K562 (cell line): ENCODE measurements at regions not wholly inside any gene's neighbourhood (a gene's known extent, or its start where the extent isn't known, plus 50 kb on each side); places are given as distances from the start of the nearest gene placed in this dataset.

Source experiments
- CAMTA2 ChIP-seq: fragments of 250-450 bp; sonication (Bioruptor Pico); conservative IDR thresholded peaks from 2 replicates; pipeline ENCODE4 v1.5.1; 2022
- FOXM1 ChIP-seq, 2 experiments: fragments of 450-650 bp in 1 of 2; sonication (generic) in 1 of 2; formaldehyde crosslinking in 1 of 2; IDR thresholded peaks; 2 replicates each; pipeline versions ENCODE4 v1.6.1 to v1.9.0; 2017 to 2022; ENCODE audit warnings: low read depth in 2 of 2, mild to moderate bottlenecking in 2 of 2, missing genetic modification reagents in 1 of 2, moderate library complexity in 1 of 2
- JUN ChIP-seq, 2 experiments: sonication (generic) in 1 of 2; formaldehyde crosslinking in 1 of 2; IDR thresholded peaks; 2 replicates each; pipeline versions ENCODE4 v1.6.1 to v1.8.0; 2012 to 2022; ENCODE audit warnings: borderline replicate concordance in 2 of 2, mild to moderate bottlenecking in 2 of 2, improper control_type of control experiment in 1 of 2, low read depth in 1 of 2, low read length in 1 of 2, missing genetic modification reagents in 1 of 2
- YY1 ChIP-seq, 3 experiments: IDR thresholded peaks; 2 replicates each; pipeline ENCODE4 v1.6.1; 2011; ENCODE audit warnings: low read length in 2 of 3, mild to moderate bottlenecking in 2 of 3, moderate library complexity in 2 of 3, borderline replicate concordance in 1 of 3, control low read depth in 1 of 3, low read depth in 1 of 3; ENCODE audit not compliant: insufficient read depth in 3 of 3, insufficient replicate concordance in 2 of 3, control insufficient read depth in 1 of 3, insufficient read length in 1 of 3; ENCODE audit errors: extremely low read depth in 1 of 3
- ZNF274 ChIP-seq: IDR thresholded peaks from 2 replicates; pipeline ENCODE4 v1.6.1; 2011; ENCODE audit warnings: low read depth, mild to moderate bottlenecking, low read length, moderate library complexity, borderline replicate concordance
- TF ChIP-seq, protein P1 (sequence below): sonication (generic); formaldehyde crosslinking; IDR thresholded peaks from 2 replicates; pipeline ENCODE4 v1.8.1; 2023; ENCODE audit warnings: mild to moderate bottlenecking, missing genetic modification reagents
- TF ChIP-seq, protein P2 (sequence below), 3 experiments: IDR thresholded peaks in 2 of 3; conservative IDR thresholded peaks in 1 of 3; 2 replicates each; pipeline ENCODE4 v1.5.1; 2011 to 2012; ENCODE audit warnings: low read length in 3 of 3, mild to moderate bottlenecking in 3 of 3, control low read depth in 2 of 3, improper control_type of control experiment in 1 of 3, inconsistent platforms in 1 of 3, low read depth in 1 of 3, mixed read lengths in 1 of 3, moderate library complexity in 1 of 3; ENCODE audit not compliant: insufficient read depth in 2 of 3
- TF ChIP-seq, protein P3 (sequence below), 2 experiments: fragments of 200-800 bp in 1 of 2; sonication (Bioruptor generic) in 1 of 2; sonication (generic) in 1 of 2; formaldehyde crosslinking in 1 of 2; IDR thresholded peaks in 1 of 2; conservative IDR thresholded peaks in 1 of 2; 2 replicates each; pipeline versions ENCODE4 v1.5.0 to v1.6.1; 2016 to 2020; ENCODE audit warnings: missing compliant biosample characterization in 1 of 2, missing genetic modification characterization in 1 of 2, missing genetic modification reagents in 1 of 2

DNA sequence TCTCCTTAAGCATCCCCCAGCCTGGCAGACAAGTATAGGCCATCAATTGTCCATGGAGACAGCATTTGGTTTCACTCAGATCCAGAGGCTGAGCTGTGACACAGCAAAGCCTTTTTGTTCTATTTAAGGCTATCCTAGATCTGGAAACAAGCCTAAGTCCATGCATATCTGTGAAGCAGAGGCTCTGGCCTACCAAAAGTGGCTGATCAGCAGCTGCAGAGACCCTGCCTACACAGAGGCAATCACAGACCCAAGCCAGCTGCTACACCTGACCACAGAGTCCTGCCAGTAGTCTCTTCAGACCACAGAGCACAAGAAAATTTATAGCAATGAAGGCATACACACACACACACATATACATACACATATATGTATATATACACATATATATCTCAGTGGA is 501.7 kb upstream of the ARPP21 start:
- TF ChIP-seq, protein P1, sequence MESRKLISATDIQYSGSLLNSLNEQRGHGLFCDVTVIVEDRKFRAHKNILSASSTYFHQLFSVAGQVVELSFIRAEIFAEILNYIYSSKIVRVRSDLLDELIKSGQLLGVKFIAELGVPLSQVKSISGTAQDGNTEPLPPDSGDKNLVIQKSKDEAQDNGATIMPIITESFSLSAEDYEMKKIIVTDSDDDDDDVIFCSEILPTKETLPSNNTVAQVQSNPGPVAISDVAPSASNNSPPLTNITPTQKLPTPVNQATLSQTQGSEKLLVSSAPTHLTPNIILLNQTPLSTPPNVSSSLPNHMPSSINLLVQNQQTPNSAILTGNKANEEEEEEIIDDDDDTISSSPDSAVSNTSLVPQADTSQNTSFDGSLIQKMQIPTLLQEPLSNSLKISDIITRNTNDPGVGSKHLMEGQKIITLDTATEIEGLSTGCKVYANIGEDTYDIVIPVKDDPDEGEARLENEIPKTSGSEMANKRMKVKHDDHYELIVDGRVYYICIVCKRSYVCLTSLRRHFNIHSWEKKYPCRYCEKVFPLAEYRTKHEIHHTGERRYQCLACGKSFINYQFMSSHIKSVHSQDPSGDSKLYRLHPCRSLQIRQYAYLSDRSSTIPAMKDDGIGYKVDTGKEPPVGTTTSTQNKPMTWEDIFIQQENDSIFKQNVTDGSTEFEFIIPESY (CRISPR knock-in tag), result no peak
- TF ChIP-seq FOXM1 (IDR thresholded peaks at IDR 0.05; ENCODE audit: low read depth) (no peak), FOXM1 (CRISPR knock-in tag; IDR thresholded peaks at IDR 0.05; ENCODE audit: low read depth) (no peak), ZNF274 (no peak), YY1 (IDR thresholded peaks at IDR 0.05; ENCODE audit: borderline replicate concordance in 1 of 3, control insufficient read depth in 1 of 3, extremely low read depth in 1 of 3, insufficient read depth in 3 of 3, insufficient read length in 1 of 3, insufficient replicate concordance in 2 of 3, low read depth in 1 of 3, low read length in 2 of 3) (no peak), JUN (IDR thresholded peaks at IDR 0.05; ENCODE audit: borderline replicate concordance, low read depth, low read length) (no peak), JUN (CRISPR knock-in tag; IDR thresholded peaks at IDR 0.05; ENCODE audit: borderline replicate concordance) (no peak), CAMTA2 (CRISPR knock-in tag) (no peak)
- TF ChIP-seq, protein P2, sequence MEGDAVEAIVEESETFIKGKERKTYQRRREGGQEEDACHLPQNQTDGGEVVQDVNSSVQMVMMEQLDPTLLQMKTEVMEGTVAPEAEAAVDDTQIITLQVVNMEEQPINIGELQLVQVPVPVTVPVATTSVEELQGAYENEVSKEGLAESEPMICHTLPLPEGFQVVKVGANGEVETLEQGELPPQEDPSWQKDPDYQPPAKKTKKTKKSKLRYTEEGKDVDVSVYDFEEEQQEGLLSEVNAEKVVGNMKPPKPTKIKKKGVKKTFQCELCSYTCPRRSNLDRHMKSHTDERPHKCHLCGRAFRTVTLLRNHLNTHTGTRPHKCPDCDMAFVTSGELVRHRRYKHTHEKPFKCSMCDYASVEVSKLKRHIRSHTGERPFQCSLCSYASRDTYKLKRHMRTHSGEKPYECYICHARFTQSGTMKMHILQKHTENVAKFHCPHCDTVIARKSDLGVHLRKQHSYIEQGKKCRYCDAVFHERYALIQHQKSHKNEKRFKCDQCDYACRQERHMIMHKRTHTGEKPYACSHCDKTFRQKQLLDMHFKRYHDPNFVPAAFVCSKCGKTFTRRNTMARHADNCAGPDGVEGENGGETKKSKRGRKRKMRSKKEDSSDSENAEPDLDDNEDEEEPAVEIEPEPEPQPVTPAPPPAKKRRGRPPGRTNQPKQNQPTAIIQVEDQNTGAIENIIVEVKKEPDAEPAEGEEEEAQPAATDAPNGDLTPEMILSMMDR (IDR thresholded peaks at IDR 0.05 in 2 of 3, conservative IDR thresholded peaks at IDR 0.05 in 1 of 3; ENCODE audit: insufficient read depth in 2 of 3, low read depth in 1 of 3, low read length in 3 of 3), result no peak
- TF ChIP-seq, protein P3, sequence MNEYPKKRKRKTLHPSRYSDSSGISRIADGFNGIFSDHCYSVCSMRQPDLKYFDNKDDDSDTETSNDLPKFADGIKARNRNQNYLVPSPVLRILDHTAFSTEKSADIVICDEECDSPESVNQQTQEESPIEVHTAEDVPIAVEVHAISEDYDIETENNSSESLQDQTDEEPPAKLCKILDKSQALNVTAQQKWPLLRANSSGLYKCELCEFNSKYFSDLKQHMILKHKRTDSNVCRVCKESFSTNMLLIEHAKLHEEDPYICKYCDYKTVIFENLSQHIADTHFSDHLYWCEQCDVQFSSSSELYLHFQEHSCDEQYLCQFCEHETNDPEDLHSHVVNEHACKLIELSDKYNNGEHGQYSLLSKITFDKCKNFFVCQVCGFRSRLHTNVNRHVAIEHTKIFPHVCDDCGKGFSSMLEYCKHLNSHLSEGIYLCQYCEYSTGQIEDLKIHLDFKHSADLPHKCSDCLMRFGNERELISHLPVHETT (CRISPR knock-in tag; conservative IDR thresholded peaks at IDR 0.05 in 1 of 2, IDR thresholded peaks at IDR 0.05 in 1 of 2), result no peak
